ENCODE measurements at regions not wholly inside any gene's neighbourhood (a gene's known extent, or its start where the extent isn't known, plus 50 kb on each side); places are given as distances from the start of the nearest gene placed in this dataset.

DNA sequence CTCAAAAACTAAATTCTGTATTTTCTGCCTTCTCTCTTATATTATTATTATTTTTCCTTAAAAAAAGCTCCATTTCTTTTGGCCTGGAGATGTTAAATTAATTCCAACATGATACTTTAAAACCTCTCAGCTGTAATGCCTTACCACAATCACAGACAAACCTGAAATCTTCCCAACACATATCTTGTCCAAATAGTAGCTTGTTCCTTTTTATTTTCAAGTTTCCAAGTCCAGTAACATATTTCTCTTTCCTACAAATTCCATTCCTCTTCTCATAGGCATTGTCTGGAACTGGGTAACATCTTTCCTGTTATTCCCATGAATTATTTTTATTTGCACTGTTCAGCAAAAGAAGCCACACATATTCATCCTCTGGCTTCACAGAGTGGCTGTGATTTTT is 137.0 kb downstream of the SLITRK6 start:
- no peak for DNase-seq

DNA sequence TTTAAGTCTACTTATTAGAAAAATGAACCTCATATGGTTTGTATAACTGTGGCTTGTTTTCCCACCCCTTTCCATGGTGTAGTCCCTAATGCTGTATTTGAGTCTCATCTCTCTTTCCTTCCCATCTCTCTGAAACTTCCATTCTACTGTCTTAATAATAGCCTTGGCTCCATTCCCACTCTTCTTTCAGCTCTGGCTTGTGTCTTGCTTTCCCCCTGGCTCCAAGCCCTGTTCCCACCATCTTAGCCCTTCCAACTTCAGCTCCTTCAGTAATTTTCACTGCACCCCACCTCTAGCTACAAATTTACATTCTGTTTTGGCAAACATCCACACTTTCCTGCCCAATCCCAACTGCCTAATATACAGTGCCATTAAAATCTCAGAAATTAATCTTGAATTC is 137.5 kb downstream of the SLITRK6 start:
- no peak for DNase-seq

DNA sequence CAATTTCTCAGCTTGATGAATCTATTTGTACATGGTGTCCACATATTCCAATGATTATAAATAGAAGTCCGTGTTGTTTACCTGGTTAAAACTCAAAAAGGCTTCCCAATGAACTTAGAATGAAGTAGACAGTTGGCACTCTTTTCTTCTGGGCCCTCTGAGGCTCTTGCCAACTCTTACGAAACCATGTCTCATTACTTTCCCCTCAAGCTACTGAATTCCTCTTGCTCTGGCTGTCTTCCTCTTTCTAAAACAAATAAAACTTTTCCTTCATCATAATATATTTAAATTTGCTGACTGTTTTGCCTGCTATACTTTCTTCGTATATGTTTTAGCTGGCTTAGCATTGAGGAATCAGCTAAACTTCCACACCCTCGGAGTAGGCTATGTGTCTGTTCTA is 139.7 kb downstream of the SLITRK6 start:
- DNase-seq: peak; percentile 31

DNA sequence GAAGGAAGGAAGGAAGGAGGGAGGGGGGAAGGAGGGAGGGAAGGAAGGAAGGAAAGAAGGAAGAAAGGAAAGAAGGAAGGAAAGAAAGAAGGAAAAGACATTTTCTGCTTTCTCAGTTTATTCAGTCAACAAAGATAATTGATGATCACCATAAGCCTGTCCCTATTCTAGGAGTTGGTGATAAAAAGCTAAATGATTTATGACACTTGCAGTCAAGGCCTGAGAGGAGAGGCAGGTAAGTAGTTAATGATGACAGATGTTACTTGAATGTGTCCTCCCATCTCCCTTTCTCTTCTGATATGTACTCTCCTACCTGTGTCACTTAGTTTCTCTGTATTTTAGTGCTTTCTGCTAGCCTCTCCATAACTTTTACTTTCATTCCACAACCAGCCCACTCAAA is 141.3 kb downstream of the SLITRK6 start:
- no peak for DNase-seq

DNA sequence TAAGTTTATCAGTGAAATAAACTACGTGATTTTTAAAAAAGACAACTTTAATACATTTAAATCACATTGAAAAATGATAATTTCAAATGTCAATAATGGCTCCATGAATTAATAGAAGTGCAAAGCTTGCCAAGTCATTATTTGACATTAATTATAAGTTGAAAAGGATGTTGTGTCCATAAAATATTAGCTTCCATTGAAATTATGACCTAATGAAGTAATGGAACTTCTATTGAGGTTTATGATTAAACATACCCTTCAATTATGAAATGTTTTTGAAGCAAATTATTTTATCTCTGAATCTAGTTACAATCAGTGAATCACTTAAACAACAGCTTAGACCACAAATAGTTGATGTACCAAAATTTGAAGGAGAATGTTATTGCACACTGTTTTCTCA is 144.2 kb downstream of the SLITRK6 start:
- no peak for DNase-seq

DNA sequence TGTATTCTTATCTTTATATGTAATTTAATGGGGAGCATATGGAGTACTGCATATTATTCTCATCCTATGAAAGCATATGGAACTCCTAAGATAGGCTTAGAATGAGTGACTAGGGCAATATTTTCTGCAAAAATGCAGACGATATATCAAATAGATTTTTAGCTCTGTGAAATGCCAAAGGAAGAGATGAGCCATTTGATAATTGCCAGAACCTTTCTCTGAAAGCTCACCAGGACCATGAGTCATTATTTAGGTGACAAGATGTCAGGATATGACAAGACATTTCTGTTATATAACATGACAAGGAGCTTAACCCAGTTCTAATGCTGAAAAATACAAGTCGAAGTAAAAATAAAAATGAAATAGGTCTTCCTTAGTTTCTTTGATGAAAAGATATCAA is 145.0 kb downstream of the SLITRK6 start:
- no peak for DNase-seq

DNA sequence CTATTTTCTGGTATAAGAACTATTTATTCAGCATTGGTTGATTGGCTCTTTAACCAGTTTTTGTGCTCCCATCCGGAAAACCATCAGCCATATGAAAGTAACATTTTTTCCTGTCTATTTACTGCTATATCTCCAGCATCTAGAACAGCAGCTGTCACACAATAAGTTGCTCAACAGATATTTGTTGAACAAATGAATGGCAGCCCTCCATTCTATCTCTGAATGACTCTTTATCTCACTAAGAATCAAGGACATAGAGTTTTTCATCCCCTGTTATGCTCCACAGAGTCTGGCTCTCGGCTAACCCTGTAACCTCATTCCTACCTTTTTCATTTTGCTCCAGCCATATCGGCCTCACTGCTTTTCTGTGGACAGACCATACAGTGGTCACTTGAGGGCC is 145.5 kb downstream of the SLITRK6 start:
- DNase-seq: no peak

DNA sequence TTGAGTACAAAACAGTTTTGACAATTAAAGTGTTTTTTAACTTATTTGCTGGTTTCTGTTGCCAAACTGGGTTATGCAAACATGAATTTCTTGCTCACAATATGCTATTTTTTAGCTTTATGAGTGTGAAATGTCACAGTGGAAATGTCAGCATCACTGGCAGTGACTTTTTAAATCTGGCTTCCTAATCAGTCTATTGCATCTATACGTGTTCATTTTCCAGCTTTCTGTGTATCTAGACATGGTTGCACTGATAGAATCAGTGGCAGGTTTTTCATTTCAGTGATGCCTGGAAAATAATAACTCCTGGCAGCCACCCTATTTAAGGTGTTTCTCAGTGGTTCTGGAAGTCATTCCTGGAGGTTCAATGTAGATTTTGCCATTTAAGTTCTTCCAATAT is 146.7 kb downstream of the SLITRK6 start:
- DNase-seq: no peak

DNA sequence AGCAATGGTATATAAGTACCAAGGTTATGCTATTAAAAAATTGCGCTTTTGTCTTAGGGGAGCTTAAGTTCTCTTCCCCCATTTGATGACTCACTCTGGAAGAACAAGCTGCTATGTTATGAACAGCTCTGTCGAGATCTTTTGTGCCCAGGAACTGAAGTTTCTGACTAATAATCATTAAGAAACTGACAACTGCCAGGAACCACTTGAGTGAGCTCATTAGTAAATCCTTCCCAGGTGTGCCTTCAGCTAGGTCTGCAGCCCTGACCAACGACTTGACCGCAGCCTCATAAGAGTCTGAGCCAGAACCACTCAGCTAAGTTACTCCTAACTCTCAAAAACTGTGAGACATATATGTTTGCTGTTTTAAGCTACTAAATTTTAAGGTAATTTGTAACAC is 147.8 kb downstream of the SLITRK6 start:
- no peak for DNase-seq

DNA sequence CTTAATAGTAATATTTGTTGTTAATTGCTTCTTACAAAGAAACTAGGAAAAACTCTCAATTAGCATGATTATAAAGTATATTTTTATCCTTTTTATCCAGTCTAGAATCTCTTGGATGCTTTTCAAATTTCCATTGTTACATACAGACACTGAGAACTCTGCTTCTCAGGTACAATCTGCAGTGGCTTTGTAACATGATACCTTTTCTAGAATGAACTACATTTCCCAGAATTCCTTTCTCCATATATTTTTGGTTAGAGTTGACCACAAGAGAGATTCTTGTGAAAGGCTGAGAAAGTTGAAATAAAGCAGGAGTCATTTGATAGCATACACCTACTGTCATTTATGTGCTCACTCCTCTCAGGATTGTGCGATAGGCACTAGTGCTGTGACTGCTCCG is 148.6 kb downstream of the SLITRK6 start:
- peak; percentile 45 for DNase-seq

DNA sequence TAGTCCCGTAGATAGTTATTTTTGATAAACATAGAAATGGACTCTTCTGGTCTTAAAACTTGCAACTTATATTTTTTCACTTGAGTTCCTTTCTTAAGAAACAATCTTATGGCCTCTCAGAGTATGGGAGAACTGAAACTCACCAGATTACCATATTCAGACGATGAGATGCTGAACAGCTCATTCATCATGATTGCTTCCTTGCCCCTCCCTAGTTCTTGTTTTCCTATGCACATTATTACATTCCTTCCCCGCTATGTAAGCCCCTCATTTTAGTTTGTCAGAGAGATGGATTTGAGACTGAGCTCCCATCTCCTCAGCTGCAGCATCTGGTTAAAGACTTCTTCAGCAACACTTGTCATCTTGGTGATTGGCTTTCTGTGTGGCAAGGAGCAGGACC is 158.5 kb downstream of the SLITRK6 start:
- no peak for DNase-seq

DNA sequence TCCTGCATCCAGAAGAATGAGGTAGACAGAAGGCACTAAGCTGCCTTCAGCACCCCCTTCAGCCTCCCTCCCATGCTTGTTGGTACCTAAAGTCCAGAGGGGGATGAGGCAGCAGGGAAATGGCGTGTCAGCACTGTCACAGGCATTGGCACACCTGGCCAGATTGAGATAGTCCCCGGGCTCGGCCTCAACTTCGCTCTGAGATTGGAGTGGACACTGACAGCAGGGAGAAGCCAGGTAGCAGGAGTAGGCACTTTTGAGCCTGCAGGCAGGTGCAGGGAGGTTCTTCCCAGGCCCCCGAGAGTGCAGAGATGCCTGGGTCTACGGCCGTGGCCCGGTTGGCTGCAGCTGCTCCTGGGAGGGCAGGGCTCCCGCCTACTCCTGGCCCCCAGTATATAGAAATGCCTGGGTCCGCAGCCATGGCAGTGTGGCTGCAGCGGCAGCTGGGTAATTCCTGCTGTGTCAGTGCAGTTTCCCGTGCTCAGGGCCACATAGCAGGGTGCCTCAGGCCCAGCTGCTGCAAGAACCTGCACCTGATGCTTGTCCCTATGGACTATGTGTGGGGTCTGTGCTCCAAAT is 160.3 kb downstream of the SLITRK6 start:
- no peak for DNase-seq

DNA sequence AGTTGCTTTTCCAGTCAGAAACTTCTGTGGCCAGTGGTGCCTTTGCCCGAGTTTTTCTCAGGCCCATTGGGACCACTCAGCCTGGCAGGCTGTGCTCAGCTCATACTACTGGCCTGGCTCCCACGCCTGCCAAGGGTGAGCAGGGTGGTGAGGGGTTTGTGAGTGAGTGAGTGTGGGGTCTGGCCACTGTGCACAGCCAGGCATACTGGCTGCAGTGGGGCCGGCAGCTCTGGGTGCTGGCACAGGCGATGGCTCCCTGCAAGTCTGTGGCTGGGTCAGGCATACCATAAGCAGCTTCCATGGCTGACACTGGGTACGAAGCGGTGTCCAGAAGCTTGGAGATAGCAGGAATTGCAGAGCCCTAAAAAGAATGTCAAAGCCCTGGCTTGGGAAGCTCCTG is 161.0 kb downstream of the SLITRK6 start:
- no peak for DNase-seq

DNA sequence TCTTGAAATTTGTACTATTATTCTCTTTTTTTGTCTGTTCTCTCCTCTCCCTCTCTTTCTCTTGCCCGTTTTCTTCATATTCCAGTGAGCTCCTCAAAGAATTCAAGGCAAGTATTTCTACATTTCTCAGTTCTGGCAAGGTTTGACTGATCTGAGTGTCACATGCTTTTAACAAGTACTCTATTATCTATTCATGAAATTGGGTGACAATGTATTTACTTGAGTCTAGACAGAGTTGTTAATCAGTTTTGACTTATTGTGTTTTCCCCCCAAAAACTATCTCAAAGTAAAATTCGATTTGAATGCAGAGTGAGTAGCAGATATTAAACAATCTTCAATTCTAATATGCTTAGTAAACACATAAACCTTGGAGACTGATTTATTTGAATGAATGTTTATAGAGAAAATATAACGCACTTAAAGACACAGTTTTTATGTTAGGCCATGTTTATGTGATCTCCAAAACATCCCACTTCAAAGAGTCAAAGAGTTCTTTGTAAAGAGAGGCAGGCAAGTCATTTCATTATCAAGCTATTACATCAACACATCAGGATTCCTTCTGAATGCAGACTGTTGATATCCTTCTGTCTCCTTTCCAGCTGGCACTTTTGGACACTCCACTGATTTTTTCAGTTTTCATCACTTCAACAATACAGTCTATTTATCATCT is 166.6 kb downstream of the SLITRK6 start:
- no peak for DNase-seq

DNA sequence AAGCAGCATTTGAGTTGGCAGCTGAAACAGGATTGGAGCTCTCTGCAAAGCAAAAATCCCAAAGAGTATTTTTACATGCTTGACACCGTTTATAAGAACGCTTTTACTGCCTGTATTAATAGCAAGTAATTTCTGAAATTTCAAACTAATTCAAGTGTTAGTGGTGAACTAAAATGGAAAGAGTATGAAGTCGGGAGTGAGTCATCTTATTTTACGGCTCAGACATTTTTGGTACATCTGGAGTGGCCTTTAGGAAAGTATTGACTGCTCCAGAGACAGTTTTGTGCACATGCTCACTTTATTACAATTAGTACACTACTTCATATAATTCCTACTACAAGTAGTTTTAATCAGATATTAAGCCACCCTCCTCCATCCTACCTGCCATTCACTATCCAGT is 167.4 kb downstream of the SLITRK6 start:
- DNase-seq: no peak

DNA sequence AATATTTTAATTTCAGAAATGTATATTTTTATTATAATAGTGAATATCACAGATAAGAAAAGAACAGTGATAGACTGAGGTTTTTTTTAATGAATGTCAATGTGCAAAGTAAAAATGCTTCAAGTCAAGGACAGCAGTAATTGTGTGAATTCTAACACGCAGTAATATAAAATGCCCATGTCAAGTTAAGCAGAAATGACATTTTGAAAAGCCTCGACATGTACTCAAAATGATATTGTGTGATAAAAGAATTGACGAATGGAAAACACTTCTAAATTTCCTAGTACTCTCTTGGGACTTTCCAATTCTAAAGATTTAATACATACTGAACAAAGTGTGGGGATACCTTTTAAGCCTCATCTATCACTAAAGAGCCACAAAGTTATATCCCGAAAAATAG is 172.6 kb downstream of the SLITRK6 start:
- no peak for DNase-seq

DNA sequence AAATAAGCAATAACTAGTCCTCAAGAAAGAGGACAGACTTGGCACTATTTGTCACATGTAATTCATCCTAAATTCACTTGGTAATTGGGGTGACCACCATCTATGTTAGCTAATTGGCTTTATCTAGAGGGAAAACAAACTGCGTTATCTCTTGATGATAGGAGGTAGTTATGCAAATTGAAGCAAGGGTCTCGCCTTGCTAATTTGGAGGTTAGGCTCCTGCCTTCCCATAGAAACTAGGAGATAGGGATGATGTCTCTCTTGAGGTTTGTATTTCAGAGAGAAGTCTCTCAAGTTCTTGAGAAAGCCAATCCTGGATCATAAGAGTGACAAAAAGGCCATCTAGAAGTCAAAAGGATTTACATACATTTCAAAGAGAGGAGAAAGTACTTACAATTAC is 179.9 kb downstream of the SLITRK6 start:
- no peak for DNase-seq

DNA sequence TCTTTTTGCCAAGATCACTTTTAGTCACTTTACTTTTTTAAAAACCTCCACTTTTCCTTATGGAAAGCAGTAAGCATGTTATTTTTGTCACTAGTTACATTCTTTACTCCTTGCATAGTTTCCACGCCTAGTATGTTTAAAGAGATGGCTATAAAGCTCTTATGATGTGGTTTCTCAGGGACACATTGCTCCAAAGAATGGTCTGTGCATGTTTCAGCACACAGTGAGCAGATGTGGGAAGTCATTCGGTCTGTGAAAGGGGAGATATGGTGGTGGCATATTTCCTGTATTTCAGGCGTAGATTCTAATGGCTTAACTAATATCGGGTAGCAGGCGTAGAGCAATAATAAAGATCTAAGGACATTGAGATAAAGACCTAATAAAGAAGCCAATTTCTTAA is 180.7 kb downstream of the SLITRK6 start:
- DNase-seq: peak; percentile 23

DNA sequence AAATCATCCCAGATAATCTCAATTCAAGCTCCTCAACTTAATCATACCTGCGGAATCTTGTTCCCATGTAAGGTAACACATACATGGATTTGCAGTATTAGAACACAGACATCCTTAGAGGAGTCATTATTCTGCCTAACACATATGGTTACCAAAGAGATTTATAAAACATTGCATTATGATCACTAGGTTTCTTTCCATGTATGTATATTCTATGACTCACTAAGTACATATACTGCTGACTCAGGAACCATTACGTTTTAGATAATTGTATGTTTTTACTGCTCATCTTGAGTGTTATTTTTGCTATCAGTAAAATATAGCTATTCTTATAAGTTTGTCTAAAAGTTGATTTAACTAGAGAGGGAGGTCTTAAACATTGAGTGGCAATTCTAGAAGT is 182.9 kb downstream of the SLITRK6 start:
- DNase-seq: no peak

DNA sequence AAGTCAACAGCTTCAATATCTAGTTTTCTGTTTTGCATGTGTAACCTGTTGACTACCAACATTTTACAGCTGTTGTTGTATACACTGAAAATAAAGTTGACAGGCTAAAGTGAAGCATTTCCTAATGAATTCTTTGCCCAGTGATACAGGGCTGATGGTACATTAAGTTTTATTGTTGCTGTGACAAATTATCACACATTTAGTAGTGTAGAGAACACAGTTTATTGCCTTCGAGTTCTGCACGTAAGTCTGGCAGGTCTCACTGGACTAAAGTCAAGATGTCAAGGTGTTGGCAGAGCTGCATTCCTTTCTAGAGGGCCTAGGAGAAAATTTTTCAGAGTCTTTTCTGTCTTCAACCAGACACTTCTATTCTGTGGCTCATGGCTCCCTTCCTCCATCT is 184.2 kb downstream of the SLITRK6 start:
- DNase-seq: no peak

DNA sequence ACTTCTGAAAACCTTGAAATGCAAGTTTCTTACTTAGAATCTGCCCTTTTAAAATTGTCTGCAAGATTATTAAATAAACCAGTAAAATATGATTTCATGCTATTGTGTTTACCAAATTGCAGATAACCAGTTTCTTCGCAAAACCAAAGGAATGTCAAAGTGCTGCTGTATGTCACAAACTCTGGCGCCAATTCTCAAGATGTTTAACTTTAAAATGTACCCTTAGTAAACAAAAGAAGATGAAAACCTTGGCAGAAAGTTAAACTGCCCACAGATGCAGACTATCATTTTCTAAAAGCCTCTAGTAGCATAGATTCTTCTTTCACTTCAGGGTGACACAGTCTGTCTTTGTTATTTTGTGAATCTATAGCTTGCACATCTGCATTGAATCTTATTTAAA is 189.2 kb downstream of the SLITRK6 start:
- no peak for DNase-seq

DNA sequence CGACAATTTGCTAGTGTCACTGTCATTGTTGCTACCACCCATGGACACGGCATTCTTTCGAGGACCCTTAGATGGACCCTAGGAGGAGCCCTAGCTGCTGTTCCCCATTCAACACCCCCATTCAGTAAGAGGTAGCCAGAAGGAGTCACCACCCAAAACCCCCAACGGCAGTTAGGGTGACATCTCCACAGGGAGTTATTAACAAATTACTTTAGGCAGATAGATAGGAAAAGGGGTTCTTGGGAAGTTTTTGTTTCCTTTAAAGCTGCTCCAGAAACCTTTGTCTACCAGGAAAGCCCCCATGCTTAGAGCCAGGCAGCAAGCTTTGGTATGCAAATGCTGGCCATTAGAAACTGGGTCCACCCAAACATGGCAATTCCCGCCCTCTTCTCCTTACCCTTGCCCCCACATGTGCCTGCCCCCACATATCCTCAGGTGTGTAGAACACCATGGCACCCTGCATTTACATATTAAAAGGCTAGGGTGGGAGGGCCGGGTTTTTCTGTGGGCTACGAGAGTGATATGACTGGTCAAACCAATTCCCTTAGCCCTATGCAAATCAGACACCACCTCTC is 190.9 kb downstream of the SLITRK6 start:
- no peak for DNase-seq

DNA sequence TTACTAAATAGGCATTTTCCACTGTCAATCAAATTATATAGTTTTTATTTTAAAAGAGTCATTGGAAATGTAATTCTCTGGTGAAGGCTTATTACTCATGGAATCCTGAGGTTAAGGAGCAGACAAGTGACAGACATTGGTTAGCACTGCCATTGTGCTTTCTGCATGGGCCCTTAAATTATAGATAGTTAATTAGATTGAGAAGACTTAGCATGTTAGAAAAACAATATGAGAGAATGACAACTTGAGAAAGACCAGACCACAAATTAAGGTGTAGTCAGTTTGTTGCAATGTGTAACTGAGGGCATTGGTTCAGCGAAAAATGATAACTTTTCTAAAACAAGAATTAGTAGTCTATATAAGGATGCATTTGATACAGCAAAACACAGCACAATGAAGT is 195.5 kb downstream of the SLITRK6 start:
- DNase-seq: no peak

DNA sequence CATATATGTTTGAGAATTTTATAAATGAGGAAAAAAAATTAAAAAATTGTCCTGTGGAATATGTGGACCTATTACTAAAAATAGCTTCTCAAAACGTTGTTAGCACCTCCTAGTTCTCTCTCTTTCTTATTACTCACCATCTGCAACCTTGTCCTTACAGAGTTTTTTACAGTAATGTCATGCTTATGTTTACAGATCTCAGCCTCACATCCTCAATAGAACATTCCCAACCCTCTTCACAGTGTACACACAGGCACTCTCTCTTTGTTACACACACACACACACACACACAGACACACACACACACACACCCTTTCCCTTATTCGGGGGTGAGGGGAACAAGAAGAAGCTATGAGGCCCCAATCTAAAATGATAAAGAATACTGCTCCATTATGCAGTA is 197.7 kb downstream of the SLITRK6 start:
- no peak for DNase-seq

Data from OCI-M1 (cell line).